GM19438 (cell line): ENCODE measurements at regions not wholly inside any gene's neighbourhood (a gene's known extent, or its start where the extent isn't known, plus 50 kb on each side); places are given as distances from the start of the nearest gene placed in this dataset.

Experiments used
- ATAC-seq: cut with Tn5 transposase; IDR thresholded peaks from one replicate; pipeline ENCODE4 v1.9.1; 2021; ENCODE audit warnings: low read depth; ENCODE audit not compliant: unreplicated experiment

GRCh38 chr6:43953256-43953655 is 174.0 kb downstream of the MRPL14 start:
- ATAC-seq, result no peak

- ATAC-seq, result no peak
These were observed 174.5 kb downstream of the MRPL14 start for GRCh38 chr6:43952746-43953145.

- ATAC-seq, result no peak
These were observed 175.2 kb downstream of the MRPL14 start for GRCh38 chr6:43951756-43952675.

GRCh38 chr6:43951063-43951755 is 176.0 kb downstream of the MRPL14 start:
- no peak for ATAC-seq

GRCh38 chr6:43950731-43951062 is 176.6 kb downstream of the MRPL14 start:
- ATAC-seq, result no peak

- ATAC-seq, result no peak
These were observed 177.1 kb downstream of the MRPL14 start for GRCh38 chr6:43950051-43950605.

- no peak for ATAC-seq
These were observed 177.7 kb downstream of the MRPL14 start for GRCh38 chr6:43949551-43949991.

GRCh38 chr6:43948527-43949485 is 178.4 kb downstream of the MRPL14 start:
- ATAC-seq, result no peak

- ATAC-seq, result no peak
These were observed 177.8 kb downstream of the VEGFA start for GRCh38 chr6:43947860-43948259.

GRCh38 chr6:43946641-43947363 is 176.8 kb downstream of the VEGFA start:
- no peak for ATAC-seq

- ATAC-seq, result no peak
These were observed 175.7 kb downstream of the VEGFA start for GRCh38 chr6:43945768-43946080.

GRCh38 chr6:43944908-43945767 is 175.1 kb downstream of the VEGFA start:
- ATAC-seq, result no peak

GRCh38 chr6:43943781-43944250 is 173.8 kb downstream of the VEGFA start:
- no peak for ATAC-seq

- no peak for ATAC-seq
These were observed 173.2 kb downstream of the VEGFA start for GRCh38 chr6:43943099-43943766.

- ATAC-seq, result no peak
These were observed 172.6 kb downstream of the VEGFA start for GRCh38 chr6:43942616-43943015.

GRCh38 chr6:43942011-43942442 is 172.0 kb downstream of the VEGFA start:
- ATAC-seq, result no peak

- ATAC-seq, result no peak
These were observed 171.2 kb downstream of the VEGFA start for GRCh38 chr6:43941174-43941573.

- no peak for ATAC-seq
These were observed 170.5 kb downstream of the VEGFA start for GRCh38 chr6:43940393-43941087.
